Panc1 (cell line): ENCODE measurements at regions not wholly inside any gene's neighbourhood (a gene's known extent, or its start where the extent isn't known, plus 50 kb on each side); places are given as distances from the start of the nearest gene placed in this dataset.

Source experiments
- ATAC-seq: fragments of 200-7000 bp; cut with Tn5 transposase; 2 replicates; pipeline ENCODE4 v1.9.1; 2020; ENCODE audit warnings: mild to moderate bottlenecking, moderate library complexity
- BruUV-seq: library from RNA; stranded (reverse); fragments of 400-500 nt; replicated peaks from 2 replicates; lab custom pipeline; 2021; lab: Mats Ljungman, UMichigan
- CTCF ChIA-PET: fragments of 300-600 bp; sonication (Branson Sonifier 250); formaldehyde crosslinking; loops from one replicate; lab custom pipeline; 2022; ENCODE audit warnings: antibody characterized with exemption; lab: Charles Lee
- POLR2A ChIA-PET: fragments of 300-600 bp; sonication (Branson Sonifier 250); formaldehyde crosslinking; loops from one replicate; lab custom pipeline; 2022; ENCODE audit warnings: antibody characterized with exemption; lab: Charles Lee
- DNase-seq: peaks from one replicate; pipeline ENCODE4 v3.0.0-alpha.2; 2010; ENCODE audit warnings: low read depth, low spot score
- H3K27ac ChIP-seq: 2 replicates; pipeline ENCODE4 v1.5.1; 2011; ENCODE audit warnings: mild to moderate bottlenecking, low read length, inconsistent platforms
- H3K27me3 ChIP-seq: fragments of 200-500 bp; sonication (Bioruptor generic); 2 replicates; pipeline ENCODE4 v1.6.0; 2014; ENCODE audit warnings: low read length, inconsistent platforms; ENCODE audit not compliant: control insufficient read depth, insufficient read depth
- H3K36me3 ChIP-seq: fragments of 200-500 bp; sonication (Bioruptor generic); 2 replicates; pipeline ENCODE4 v1.5.1; 2014; ENCODE audit warnings: inconsistent platforms, mild to moderate bottlenecking, low read length, moderate library complexity; ENCODE audit not compliant: control insufficient read depth, insufficient read depth
- H3K4me1 ChIP-seq: 2 replicates; pipeline ENCODE4 v1.5.1; 2011; ENCODE audit warnings: inconsistent platforms, mild to moderate bottlenecking, low read length, moderate library complexity; ENCODE audit not compliant: control insufficient read depth, insufficient read depth
- H3K4me3 ChIP-seq, 2 experiments: 2 replicates each; pipeline ENCODE4 v1.5.1; 2011 to 2012; ENCODE audit warnings: low read depth in 2 of 2, low read length in 2 of 2, mild to moderate bottlenecking in 2 of 2, inconsistent platforms in 1 of 2, moderate library complexity in 1 of 2
- H3K9me3 ChIP-seq: fragments of 200-500 bp; sonication (Bioruptor generic); 2 replicates; pipeline ENCODE4 v1.5.1; 2014; ENCODE audit warnings: low read depth, mild to moderate bottlenecking, inconsistent platforms, low read length, moderate library complexity; ENCODE audit not compliant: control insufficient read depth, insufficient read depth
- CTCF ChIP-seq: fragments of 450-650 bp; IDR thresholded peaks from 2 replicates; pipeline ENCODE4 v1.5.1; 2017; ENCODE audit warnings: mild to moderate bottlenecking
- POLR2AphosphoS5 ChIP-seq: IDR thresholded peaks from 2 replicates; pipeline ENCODE4 v1.6.1; 2012; ENCODE audit warnings: mild to moderate bottlenecking, low read depth, low read length, moderate library complexity
- REST ChIP-seq, 2 experiments: IDR thresholded peaks; 2 replicates each; pipeline ENCODE4 v1.6.1; 2011 to 2012; ENCODE audit warnings: low read depth in 2 of 2, control low read depth in 1 of 2, low read length in 1 of 2, mild to moderate bottlenecking in 1 of 2, moderate library complexity in 1 of 2; ENCODE audit not compliant: insufficient read depth in 1 of 2
- SIN3A ChIP-seq: IDR thresholded peaks from 2 replicates; pipeline ENCODE4 v1.6.1; 2012; ENCODE audit warnings: low read depth, mild to moderate bottlenecking, low read length, moderate library complexity, borderline replicate concordance; ENCODE audit not compliant: insufficient read depth
- TCF7L2 ChIP-seq: IDR thresholded peaks from 2 replicates; pipeline ENCODE4 v1.6.1; 2011; ENCODE audit warnings: mild to moderate bottlenecking, low read depth, low read length, inconsistent platforms
- in situ Hi-C: cut with HindIII; loops from 2 replicates; pipeline ENCODE4 v1.10.0; 2016; ENCODE audit warnings: low sequenced_read_pairs, low pct_unique_long_range_greater_than_20kb
- intact Hi-C: fragments of 100-400 bp; cut with micrococcal nuclease; formaldehyde crosslinking; loops from one replicate; pipeline ENCODE4 v1.10.0; 2022; ENCODE audit not compliant: unreplicated experiment

GRCh38 chr6:156060013-156060412 lies 604.4 kb upstream of the NOX3 start:
- intact Hi-C loops (no loop called here), in situ Hi-C loops (no loop called here)
- no peaks in the 10 kb centered on the region for H3K9me3 ChIP-seq
- H3K36me3 ChIP-seq = no peaks in the 10 kb centered on the region
- no peaks in the 10 kb centered on the region for H3K4me1 ChIP-seq
- no peak overlapping the region for H3K4me3 ChIP-seq
- no peak for ATAC-seq
- H3K27ac ChIP-seq = no peak overlapping the region
- POLR2A ChIA-PET = no interaction called here
- no peak for TF ChIP-seq CTCF
- no peak for TF ChIP-seq SIN3A
- TF ChIP-seq POLR2AphosphoS5 = no peak
- no peak for TF ChIP-seq TCF7L2
- no peak for TF ChIP-seq REST (IDR thresholded peaks at IDR 0.05; ENCODE audit: insufficient read depth in 1 of 2, low read depth in 2 of 2, low read length in 1 of 2)
- CTCF ChIA-PET = no interaction called here
- no peaks in the 10 kb centered on the region for H3K27me3 ChIP-seq
- no peak for DNase-seq
- BruUV-seq = no TSS peak

- Histone ChIP-seq H3K27me3 (no peaks in the 10 kb centered on the region), H3K36me3 (no peaks in the 10 kb centered on the region), H3K4me3 (no peak overlapping the region), H3K9me3 (no peaks in the 10 kb centered on the region), H3K27ac (no peak overlapping the region), H3K4me1 (no peaks in the 10 kb centered on the region)
- TF ChIP-seq REST (IDR thresholded peaks at IDR 0.05; ENCODE audit: insufficient read depth in 1 of 2, low read depth in 2 of 2, low read length in 1 of 2) (no peak), SIN3A (no peak), POLR2AphosphoS5 (no peak), TCF7L2 (no peak), CTCF (no peak)
- DNase-seq (no peak), ATAC-seq (no peak)
- BruUV-seq = no TSS peak
- intact Hi-C loops = no loop called here
- ChIA-PET POLR2A (no interaction called here), CTCF (no interaction called here)
- in situ Hi-C loops = no loop called here
These were observed 602.7 kb upstream of the NOX3 start for GRCh38 chr6:156058356-156058755.
